ENCODE measurements at regions not wholly inside any gene's neighbourhood (a gene's known extent, or its start where the extent isn't known, plus 50 kb on each side); places are given as distances from the start of the nearest gene placed in this dataset.

GRCh38 chr5:3145641-3146040 is 394.2 kb upstream of the IRX2 start:
- ATAC-seq: no peak

GRCh38 chr5:3143382-3143781 is 391.9 kb upstream of the IRX2 start:
- ATAC-seq (no peak), DNase-seq (no peak)

More at GRCh38 chr5:3145641-3146040, 394.2 kb upstream of the IRX2 start:
- no peak for DNase-seq

GRCh38 chr5:3142261-3143027 is 391.0 kb upstream of the IRX2 start:
- ATAC-seq (no peak), DNase-seq (no peak)

DNA sequence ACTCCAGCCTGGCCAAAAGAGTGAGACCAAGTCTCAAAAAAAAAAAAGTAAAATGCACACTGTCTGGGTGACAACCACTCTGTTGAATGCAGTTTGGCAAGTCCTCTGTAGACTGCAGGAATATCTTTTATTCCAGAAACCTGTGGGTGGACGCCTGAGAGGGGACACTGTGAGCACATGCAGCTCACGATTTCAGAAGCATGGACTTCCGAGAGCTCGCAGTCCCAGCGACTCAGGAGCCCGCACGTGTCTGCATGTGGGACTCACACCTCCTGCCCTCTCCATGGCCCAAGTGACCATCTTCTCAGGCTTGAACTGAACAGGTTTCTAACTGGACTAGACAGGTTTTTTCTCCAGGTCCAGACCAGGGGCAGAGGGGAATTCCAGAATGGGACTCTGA is 388.6 kb upstream of the IRX2 start:
- ATAC-seq (no peak), DNase-seq (no peak)

DNA sequence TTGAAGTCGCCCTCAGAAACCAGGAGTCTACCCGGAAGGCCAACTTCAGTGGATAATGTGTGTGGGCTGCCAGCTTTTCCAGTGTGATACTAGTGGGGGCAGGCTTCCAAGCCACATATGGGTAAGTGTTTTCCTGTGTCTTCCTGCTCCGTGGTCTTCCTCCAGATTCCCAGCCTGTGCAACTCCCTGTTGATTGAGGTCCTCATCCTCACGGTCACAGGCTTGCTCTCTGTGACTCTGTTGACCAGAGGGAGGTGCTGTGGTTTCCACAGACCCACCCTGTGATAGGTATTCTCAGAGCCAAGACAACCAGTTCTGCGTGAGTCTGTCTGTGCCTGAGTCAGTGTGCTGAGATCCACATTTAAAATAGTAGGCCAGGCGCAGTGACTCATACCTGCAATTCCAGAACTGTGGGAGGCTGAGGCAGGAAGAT is 388.0 kb upstream of the IRX2 start:
- ATAC-seq (no peak), DNase-seq (no peak)

GRCh38 chr5:3131161-3131560 is 379.7 kb upstream of the IRX2 start:
- ATAC-seq (no peak), DNase-seq (no peak)

DNA sequence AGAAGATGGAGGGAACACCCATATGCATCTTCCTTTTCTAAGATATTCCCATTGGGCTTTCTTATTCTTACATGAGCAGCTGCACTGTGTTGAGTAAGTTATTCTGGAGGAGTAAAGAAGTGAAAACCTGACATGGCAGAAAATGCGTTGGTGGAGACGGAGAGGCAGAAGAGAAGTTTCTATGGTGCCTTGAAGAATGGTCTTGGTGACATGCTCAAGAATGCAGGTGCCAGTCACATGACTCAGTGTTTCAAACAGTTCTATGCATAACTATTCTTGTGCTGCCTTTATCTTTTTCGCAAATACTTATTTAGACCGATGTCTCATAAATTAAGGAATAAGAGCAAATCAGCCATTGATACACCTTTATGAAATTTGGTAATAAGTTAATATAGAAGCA is 377.8 kb upstream of the IRX2 start:
- DNase-seq: no peak
- ATAC-seq: no peak

DNA sequence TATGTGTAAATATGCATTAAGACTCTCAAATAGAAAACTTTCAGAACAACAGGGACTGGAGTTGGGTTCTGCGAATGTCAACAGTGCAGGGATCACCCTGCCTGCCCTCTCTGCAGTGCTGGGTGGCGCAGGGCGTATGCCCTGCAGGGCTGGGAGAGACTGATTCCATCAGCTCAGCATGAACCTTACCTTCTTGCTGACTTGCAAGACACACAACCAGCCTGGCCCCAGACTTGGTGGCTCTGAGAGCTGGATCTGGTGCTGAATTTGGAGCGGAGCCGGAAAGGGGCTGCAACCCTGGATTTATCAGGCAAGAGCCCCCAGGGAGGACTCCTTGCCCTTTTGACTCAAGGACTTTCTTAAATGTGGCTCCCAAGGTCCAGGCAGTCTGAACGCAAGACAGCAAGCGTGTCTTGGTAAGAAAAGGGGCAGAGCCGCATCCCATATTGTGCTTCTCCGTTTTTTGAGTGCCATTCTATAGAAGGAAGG is 376.0 kb upstream of the IRX2 start:
- ATAC-seq (no peak), DNase-seq (no peak)

- DNase-seq: no peak
- ATAC-seq: no peak
These were observed 375.2 kb upstream of the IRX2 start for GRCh38 chr5:3126639-3127038.

DNA sequence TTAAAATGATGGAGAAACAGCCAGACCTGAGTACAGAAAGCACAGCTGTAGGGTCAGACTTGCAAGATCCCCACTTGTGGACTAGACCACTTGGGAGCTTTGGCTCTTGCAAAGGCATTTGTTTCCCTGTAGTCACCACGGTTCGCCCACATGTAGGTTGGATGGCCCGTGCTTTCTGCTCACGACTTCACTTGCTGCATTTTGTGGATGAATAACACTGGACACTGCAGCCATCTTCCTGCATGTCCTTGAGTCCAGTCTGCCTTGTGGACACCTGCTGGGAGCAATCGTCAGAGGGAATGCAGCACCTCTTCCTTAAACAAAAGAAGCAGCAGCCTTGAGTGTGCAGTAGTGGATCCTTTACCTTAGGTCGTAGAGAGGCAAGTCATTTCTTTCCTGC is 372.9 kb upstream of the IRX2 start:
- DNase-seq (no peak), ATAC-seq (no peak)

DNA sequence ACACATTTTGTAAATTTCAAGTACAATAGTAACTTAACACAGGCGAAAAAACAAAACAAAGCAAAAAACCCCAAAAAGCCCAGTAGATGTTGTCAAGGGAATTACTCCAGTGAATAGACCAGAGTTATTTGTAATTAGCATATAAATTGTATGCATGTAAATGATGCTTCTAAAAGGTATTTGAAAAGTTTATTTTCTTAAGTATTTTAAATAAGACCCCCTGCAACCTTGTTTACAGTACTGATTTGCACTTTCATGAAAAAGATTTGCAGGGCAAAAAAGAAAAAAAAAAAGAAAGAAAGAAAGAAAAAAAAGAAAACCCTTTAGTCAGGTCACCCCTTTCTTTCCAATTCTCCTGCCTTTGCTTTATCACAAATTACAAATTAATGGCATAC is 372.3 kb upstream of the IRX2 start:
- ATAC-seq (no peak), DNase-seq (no peak)

- DNase-seq: no peak
- ATAC-seq: no peak
These were observed 371.7 kb upstream of the IRX2 start for GRCh38 chr5:3122985-3123762.

GRCh38 chr5:3122216-3122615 is 370.7 kb upstream of the IRX2 start:
- DNase-seq (no peak), ATAC-seq (no peak)

GRCh38 chr5:3121813-3122212 is 370.3 kb upstream of the IRX2 start:
- no peak for DNase-seq

GRCh38 chr5:3120028-3120427 is 368.6 kb upstream of the IRX2 start:
- DNase-seq (no peak), ATAC-seq (no peak)

More at GRCh38 chr5:3121813-3122212, 370.3 kb upstream of the IRX2 start:
- no peak for ATAC-seq

- ATAC-seq: no peak
- DNase-seq: no peak
These were observed 368.0 kb upstream of the IRX2 start for GRCh38 chr5:3119435-3119834.

DNA sequence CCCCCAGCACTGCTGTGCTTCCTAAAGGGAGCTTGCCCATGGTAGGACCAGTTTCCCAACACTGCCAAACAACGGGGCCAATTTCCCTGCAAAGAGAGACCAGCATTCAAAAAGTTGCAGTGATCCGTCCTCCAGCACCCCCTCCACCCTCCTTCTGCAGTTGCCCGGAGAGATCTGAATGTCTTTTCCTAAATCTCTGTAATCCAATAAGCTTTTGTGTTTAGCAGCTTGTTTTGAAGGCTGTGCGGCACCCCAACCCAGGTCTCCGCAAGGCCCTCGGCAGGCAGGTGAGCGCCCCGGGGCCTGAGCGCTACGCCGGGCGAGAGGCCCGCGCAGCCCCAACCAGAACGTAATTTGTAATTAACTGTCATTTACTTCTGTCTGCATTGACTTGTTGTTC is 366.9 kb upstream of the IRX2 start:
- DNase-seq: no peak
- no peak for ATAC-seq

- no peak for ATAC-seq
- no peak for DNase-seq
These were observed 364.9 kb upstream of the IRX2 start for GRCh38 chr5:3116366-3116765.

GRCh38 chr5:3114467-3114866 is 363.0 kb upstream of the IRX2 start:
- DNase-seq (no peak), ATAC-seq (no peak)

DNA sequence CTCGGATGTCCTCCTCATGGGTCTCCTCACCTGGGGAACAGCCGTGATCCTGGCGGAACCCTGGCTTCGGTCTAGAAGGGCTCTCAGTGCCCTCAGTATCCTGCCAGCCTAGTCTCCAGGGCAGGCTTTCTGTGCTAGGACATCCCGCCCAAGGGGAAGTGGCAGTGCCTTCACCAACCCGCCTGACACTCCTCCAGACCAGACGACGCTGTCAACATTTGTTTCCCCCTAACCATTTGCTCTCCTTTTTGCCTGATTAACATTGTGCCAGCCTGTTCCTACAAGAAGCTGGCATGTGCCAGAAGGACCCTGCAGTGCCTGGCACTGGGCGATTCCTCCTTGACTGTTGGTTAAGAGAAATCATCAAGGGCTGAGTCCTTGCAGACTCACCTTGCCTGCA is 358.9 kb upstream of the IRX2 start:
- DNase-seq: no peak
- ATAC-seq: no peak

DNA sequence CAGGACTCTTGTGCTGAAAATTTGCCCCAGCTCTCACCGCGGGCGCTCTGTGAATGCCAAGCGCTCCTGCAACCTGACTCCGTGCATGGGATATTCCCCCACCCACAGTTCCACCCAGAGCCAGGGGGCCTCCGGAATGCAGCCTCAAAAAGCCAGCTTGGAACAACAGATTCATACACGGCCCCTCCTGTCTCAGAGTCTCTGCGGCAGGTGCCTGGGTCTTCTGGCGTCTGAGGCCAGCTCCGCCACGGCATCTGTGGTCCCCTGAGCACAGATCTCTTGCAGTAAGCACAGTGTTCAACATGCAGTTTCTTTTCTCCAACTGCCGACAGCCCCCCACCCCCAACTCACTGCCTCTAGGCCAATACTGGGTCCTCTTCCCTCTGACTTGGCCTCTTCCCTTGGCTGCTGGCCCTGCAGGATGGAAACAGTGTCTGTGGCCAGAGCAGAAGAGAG is 355.7 kb upstream of the IRX2 start:
- ATAC-seq (no peak), DNase-seq (no peak)

- ATAC-seq (no peak), DNase-seq (no peak)
These were observed 354.1 kb upstream of the IRX2 start for GRCh38 chr5:3105581-3105980.

- DNase-seq (no peak), ATAC-seq (no peak)
These were observed 353.7 kb upstream of the IRX2 start for GRCh38 chr5:3105172-3105571.

All from stimulated activated naive CD8-positive, alpha-beta T cell treated with anti-CD3 and anti-CD28 coated beads, Interleukin-15, Interleukin-2, amounts not matched to agents 100 U/mL and 50 U/mL, for 24 hours (primary cell).